ENCODE measurements at regions not wholly inside any gene's neighbourhood (a gene's known extent, or its start where the extent isn't known, plus 50 kb on each side); places are given as distances from the start of the nearest gene placed in this dataset.

- TF ChIP-seq CTCF (IDR thresholded peaks at IDR 0.05; ENCODE audit: insufficient read depth, low read depth, low read length) (no peak), EZH2 (IDR thresholded peaks at IDR 0.05; ENCODE audit: insufficient read depth, low read length) (no peak)
Measured at GRCh38 chr15:46177219-46177618, 542.4 kb downstream of the SQOR start.

All from astrocyte (in vitro differentiated cells and primary cell).